Loucy (cell line): ENCODE measurements at regions not wholly inside any gene's neighbourhood (a gene's known extent, or its start where the extent isn't known, plus 50 kb on each side); places are given as distances from the start of the nearest gene placed in this dataset.

Experiments
- H2AFZ ChIP-seq: fragments of 200-600 bp; sonication (generic); 2 replicates; pipeline ENCODE4 v1.6.0; 2016; ENCODE audit warnings: antibody characterized with exemption, mild to moderate bottlenecking, low read length, moderate library complexity
- H3F3A ChIP-seq: fragments of 200-600 bp; 2 replicates; pipeline ENCODE4 v1.6.0; 2016; ENCODE audit warnings: antibody characterized with exemption, low read depth, mild to moderate bottlenecking
- H3K27me3 ChIP-seq: fragments of 200-600 bp; sonication (generic); 2 replicates; pipeline ENCODE4 v1.6.1; 2014; ENCODE audit warnings: low read length, mild to moderate bottlenecking; ENCODE audit not compliant: insufficient read depth, poor library complexity, severe bottlenecking
- H3K36me3 ChIP-seq: fragments of 200-600 bp; sonication (generic); 2 replicates; pipeline ENCODE4 v1.6.1; 2016; ENCODE audit warnings: low read length; ENCODE audit not compliant: insufficient read depth
- H3K4me1 ChIP-seq: fragments of 200-600 bp; sonication (generic); 2 replicates; pipeline ENCODE4 v1.5.1; 2014; ENCODE audit warnings: low read length, mild to moderate bottlenecking; ENCODE audit not compliant: insufficient read depth, poor library complexity, severe bottlenecking
- H3K4me2 ChIP-seq: fragments of 200-600 bp; sonication (generic); 2 replicates; pipeline ENCODE4 v1.6.0; 2014; ENCODE audit warnings: antibody characterized with exemption, low read length, low read depth, mild to moderate bottlenecking; ENCODE audit not compliant: poor library complexity, severe bottlenecking
- H3K4me3 ChIP-seq: fragments of 200-600 bp; sonication (generic); 2 replicates; pipeline ENCODE4 v1.5.1; 2014; ENCODE audit warnings: low read length, mild to moderate bottlenecking, mixed read lengths; ENCODE audit not compliant: poor library complexity, severe bottlenecking
- H3K79me2 ChIP-seq: fragments of 200-600 bp; sonication (generic); 2 replicates; pipeline ENCODE4 v1.6.1; 2014; ENCODE audit warnings: low read length; ENCODE audit not compliant: insufficient read depth
- H3K9ac ChIP-seq: fragments of 200-600 bp; sonication (generic); 2 replicates; pipeline ENCODE4 v1.6.0; 2014; ENCODE audit warnings: mild to moderate bottlenecking, low read depth, low read length, moderate library complexity; ENCODE audit not compliant: poor library complexity, severe bottlenecking
- H3K9me2 ChIP-seq: fragments of 200-600 bp; sonication (generic); replicated peaks from 2 replicates; pipeline ENCODE4 v1.6.1; 2016; ENCODE audit warnings: low read depth, low read length, mixed read lengths
- H3K9me3 ChIP-seq: fragments of 200-600 bp; sonication (generic); 2 replicates; pipeline ENCODE4 v1.6.1; 2014; ENCODE audit warnings: mild to moderate bottlenecking, antibody characterized with exemption, low read length, low read depth; ENCODE audit not compliant: insufficient read depth
- H4K20me1 ChIP-seq: fragments of 200-600 bp; sonication (generic); 2 replicates; pipeline ENCODE4 v1.6.0; 2014; ENCODE audit warnings: antibody characterized with exemption, low read length, mild to moderate bottlenecking; ENCODE audit not compliant: insufficient read depth, poor library complexity, severe bottlenecking
- EZH2phosphoT487 ChIP-seq: fragments of 200-600 bp; IDR thresholded peaks from 2 replicates; pipeline ENCODE4 v1.6.1; 2018; ENCODE audit warnings: antibody characterized with exemption, mild to moderate bottlenecking, moderate library complexity, borderline replicate concordance
- TF ChIP-seq, protein P1 (sequence below): fragments of 200-600 bp; sonication (generic); conservative IDR thresholded peaks from 2 replicates; pipeline ENCODE4 v1.5.1; 2014; ENCODE audit warnings: mild to moderate bottlenecking, antibody characterized with exemption, low read length

GRCh38 chr1:79398501-79398900 lies 392.0 kb upstream of the ADGRL4 start:
- no peak for TF ChIP-seq EZH2phosphoT487
- TF ChIP-seq, protein P1, sequence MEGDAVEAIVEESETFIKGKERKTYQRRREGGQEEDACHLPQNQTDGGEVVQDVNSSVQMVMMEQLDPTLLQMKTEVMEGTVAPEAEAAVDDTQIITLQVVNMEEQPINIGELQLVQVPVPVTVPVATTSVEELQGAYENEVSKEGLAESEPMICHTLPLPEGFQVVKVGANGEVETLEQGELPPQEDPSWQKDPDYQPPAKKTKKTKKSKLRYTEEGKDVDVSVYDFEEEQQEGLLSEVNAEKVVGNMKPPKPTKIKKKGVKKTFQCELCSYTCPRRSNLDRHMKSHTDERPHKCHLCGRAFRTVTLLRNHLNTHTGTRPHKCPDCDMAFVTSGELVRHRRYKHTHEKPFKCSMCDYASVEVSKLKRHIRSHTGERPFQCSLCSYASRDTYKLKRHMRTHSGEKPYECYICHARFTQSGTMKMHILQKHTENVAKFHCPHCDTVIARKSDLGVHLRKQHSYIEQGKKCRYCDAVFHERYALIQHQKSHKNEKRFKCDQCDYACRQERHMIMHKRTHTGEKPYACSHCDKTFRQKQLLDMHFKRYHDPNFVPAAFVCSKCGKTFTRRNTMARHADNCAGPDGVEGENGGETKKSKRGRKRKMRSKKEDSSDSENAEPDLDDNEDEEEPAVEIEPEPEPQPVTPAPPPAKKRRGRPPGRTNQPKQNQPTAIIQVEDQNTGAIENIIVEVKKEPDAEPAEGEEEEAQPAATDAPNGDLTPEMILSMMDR, result no peak
- no peak overlapping the region for H2AFZ ChIP-seq
- H3K27me3 ChIP-seq, result no peaks in the 10 kb centered on the region
- H3K9ac ChIP-seq, result no peak overlapping the region
- no peak overlapping the region for H3K4me2 ChIP-seq
- no peaks in the 10 kb centered on the region for H3K9me2 ChIP-seq
- no peaks in the 10 kb centered on the region for H3K4me1 ChIP-seq
- no peaks in the 10 kb centered on the region for H3K9me3 ChIP-seq
- no peaks in the 10 kb centered on the region for H3K79me2 ChIP-seq
- no peaks in the 10 kb centered on the region for H3K36me3 ChIP-seq
- H3F3A ChIP-seq, result no peaks in the 10 kb centered on the region
- H4K20me1 ChIP-seq, result no peaks in the 10 kb centered on the region
- no peak overlapping the region for H3K4me3 ChIP-seq

DNA sequence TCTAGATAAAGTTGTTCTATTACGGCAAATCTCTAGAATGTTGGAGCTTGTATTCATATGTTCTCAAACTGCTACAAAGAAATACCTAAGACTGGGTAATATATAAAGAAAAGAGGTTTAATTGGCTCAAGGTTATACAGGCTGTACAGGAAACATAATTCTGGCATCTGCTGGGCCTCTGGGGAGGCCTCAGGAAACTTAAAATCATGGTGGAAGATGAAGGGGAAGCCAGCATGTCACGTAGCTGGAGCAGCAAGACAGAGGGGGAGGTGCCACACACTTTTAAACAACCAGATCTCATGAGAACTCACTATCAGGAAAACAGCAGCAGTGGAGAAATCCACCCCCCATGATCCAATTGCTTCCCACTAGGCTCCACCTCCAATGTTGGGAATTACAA lies 390.4 kb upstream of the ADGRL4 start:
- no peak overlapping the region for H3K9ac ChIP-seq
- H3K27me3 ChIP-seq, result no peaks in the 10 kb centered on the region
- no peaks in the 10 kb centered on the region for H4K20me1 ChIP-seq
- no peaks in the 10 kb centered on the region for H3K9me3 ChIP-seq
- H2AFZ ChIP-seq, result no peak overlapping the region
- no peaks in the 10 kb centered on the region for H3K9me2 ChIP-seq
- H3F3A ChIP-seq, result no peaks in the 10 kb centered on the region
- H3K4me2 ChIP-seq, result no peak overlapping the region
- no peak overlapping the region for H3K4me3 ChIP-seq
- no peaks in the 10 kb centered on the region for H3K4me1 ChIP-seq
- TF ChIP-seq, protein P1, result no peak
- TF ChIP-seq EZH2phosphoT487, result no peak
- H3K79me2 ChIP-seq, result no peaks in the 10 kb centered on the region
- no peaks in the 10 kb centered on the region for H3K36me3 ChIP-seq

DNA sequence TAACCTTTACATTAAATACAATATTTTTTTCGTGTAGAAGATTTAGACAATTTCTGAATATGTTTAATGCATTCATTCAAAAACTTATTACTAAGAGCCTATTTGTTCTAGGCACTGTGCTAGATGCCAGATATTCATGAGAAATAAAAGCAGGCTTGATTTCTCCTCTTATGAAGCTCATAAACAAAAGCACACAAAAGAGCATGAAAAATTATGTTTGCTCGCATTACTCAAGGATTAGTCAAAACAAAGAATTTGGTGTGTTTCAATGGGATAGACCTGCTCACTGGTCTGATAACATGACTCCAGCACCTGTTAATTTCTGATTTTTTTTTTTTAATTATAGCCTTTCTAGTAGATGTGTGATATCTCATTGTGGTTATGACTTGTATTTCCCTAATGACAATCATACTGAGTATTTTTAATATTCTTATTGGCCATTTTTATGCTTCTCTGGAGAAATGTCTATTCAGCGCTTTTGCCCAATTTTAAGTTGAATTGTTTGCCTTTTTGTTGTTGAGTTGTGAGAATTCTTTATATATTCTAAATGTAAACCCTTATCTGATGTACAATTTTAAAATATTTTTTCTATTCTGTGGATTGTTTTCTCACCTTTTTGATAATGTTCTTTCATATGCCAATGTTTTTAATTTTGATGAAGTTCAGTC lies 382.3 kb upstream of the ADGRL4 start:
- no peak overlapping the region for H2AFZ ChIP-seq
- no peaks in the 10 kb centered on the region for H3K36me3 ChIP-seq
- H3K27me3 ChIP-seq, result no peaks in the 10 kb centered on the region
- H3K9me3 ChIP-seq, result no peaks in the 10 kb centered on the region
- no peaks in the 10 kb centered on the region for H3K79me2 ChIP-seq
- TF ChIP-seq EZH2phosphoT487, result no peak
- TF ChIP-seq, protein P1, result no peak
- no peak overlapping the region for H3K4me2 ChIP-seq
- no peak overlapping the region for H3K4me3 ChIP-seq
- no peaks in the 10 kb centered on the region for H3K9me2 ChIP-seq
- H3K4me1 ChIP-seq, result no peaks in the 10 kb centered on the region
- H3F3A ChIP-seq, result no peaks in the 10 kb centered on the region
- no peak overlapping the region for H3K9ac ChIP-seq
- no peaks in the 10 kb centered on the region for H4K20me1 ChIP-seq
